ENCODE measurements at regions not wholly inside any gene's neighbourhood (a gene's known extent, or its start where the extent isn't known, plus 50 kb on each side); places are given as distances from the start of the nearest gene placed in this dataset.

GRCh38 chr13:111956261-111957151 is 110.4 kb upstream of the SOX1 start:
- POLR2A ChIA-PET (ENCODE audit: partially characterized antibody) = no interaction called here

More at GRCh38 chr13:111956261-111957151, 110.4 kb upstream of the SOX1 start:
- H4K91ac ChIP-seq (replicated peaks; ENCODE audit: insufficient read length, low read length) = no peak overlapping the region
- no peak overlapping the region for H3K23ac ChIP-seq (ENCODE audit: insufficient read length)
- TF ChIP-seq MAX (IDR thresholded peaks at IDR 0.05) (peak; percentile 16; the same call in 1 of the 2 replicates), KDM1A (IDR thresholded peaks at IDR 0.05; ENCODE audit: borderline replicate concordance, low read length) (no peak), SIRT6 (IDR thresholded peaks at IDR 0.05; ENCODE audit: low read length) (no peak), CEBPB (IDR thresholded peaks at IDR 0.05; ENCODE audit: low read depth, low read length) (no peak), JUND (IDR thresholded peaks at IDR 0.05; ENCODE audit: low read length) (no peak), E2F6 (IDR thresholded peaks at IDR 0.05) (peak; percentile 82), NANOG (IDR thresholded peaks at IDR 0.05; ENCODE audit: insufficient read depth, low read depth, low read length, poor library complexity, severe bottlenecking) (no peak), BACH1 (IDR thresholded peaks at IDR 0.05; ENCODE audit: low read length) (no peak), SP2 (IDR thresholded peaks at IDR 0.05; ENCODE audit: low read length) (no peak)
- no peaks in the 10 kb centered on the region for H3K27me3 ChIP-seq (replicated peaks in 1 of 4; ENCODE audit: control insufficient read depth in 3 of 4, extremely low read depth in 1 of 4, insufficient read depth in 3 of 4, low read length in 3 of 4)
- no peak overlapping the region for H3K4me2 ChIP-seq (ENCODE audit: insufficient read depth in 1 of 2, low read depth in 2 of 2, low read length in 2 of 2)
- peak in 1 of 2 experiments; percentile 38 for DNase-seq (ENCODE audit: low read depth in 1 of 2, low spot score in 2 of 2)
- no peak overlapping the region for H4K5ac ChIP-seq (ENCODE audit: insufficient read length, low read depth, low read length)
- no peaks in the 10 kb centered on the region for H3K36me3 ChIP-seq (ENCODE audit: control insufficient read depth in 2 of 4, insufficient read depth in 4 of 4, low read length in 3 of 4)
- no peak overlapping the region for H2BK20ac ChIP-seq (ENCODE audit: low read length)
- no peak overlapping the region for H2BK120ac ChIP-seq (replicated peaks; ENCODE audit: low read depth, low read length)
- no peaks in the 10 kb centered on the region; a peak in 2 of 7 replicates for H3K4me1 ChIP-seq (replicated peaks in 1 of 4; ENCODE audit: control insufficient read depth in 3 of 4, insufficient read depth in 4 of 4, low read length in 3 of 4)
- peaks cover 11% of the 10 kb centered on the region; the same call in 1 of the 2 replicates for H3K23me2 ChIP-seq (ENCODE audit: low read depth, low read length)
- no peak overlapping the region for H2AFZ ChIP-seq (ENCODE audit: low read length)
- no peaks in the 10 kb centered on the region for H4K20me1 ChIP-seq (replicated peaks in 1 of 2; ENCODE audit: control insufficient read depth in 1 of 2, insufficient read depth in 2 of 2, low read length in 2 of 2)
- no peak overlapping the region for H3K56ac ChIP-seq (replicated peaks; ENCODE audit: insufficient read length, low read depth, low read length)
- no peak overlapping the region for H3K27ac ChIP-seq (ENCODE audit: low read depth, low read length)
- no peak overlapping the region for H3K4ac ChIP-seq (replicated peaks; ENCODE audit: insufficient read length, low read depth, low read length)
- no peak overlapping the region for H3K4me3 ChIP-seq (ENCODE audit: extremely low read depth in 1 of 4, insufficient read depth in 2 of 4, low read depth in 3 of 4, low read length in 4 of 4)
- no peaks in the 10 kb centered on the region for H3K9me3 ChIP-seq (ENCODE audit: insufficient read depth in 2 of 2, low read depth in 1 of 2, low read length in 1 of 2)
- no peak overlapping the region for H3K9ac ChIP-seq (replicated peaks in 1 of 4; ENCODE audit: extremely low read depth in 1 of 4, low read depth in 3 of 4, low read length in 3 of 4)
- no peaks in the 10 kb centered on the region for H3K79me1 ChIP-seq (ENCODE audit: low read depth, low read length)
- no peak overlapping the region; the same call in 1 of the 2 replicates for H2BK15ac ChIP-seq (ENCODE audit: low read length)
- no peak for FAIRE-seq
- no peak overlapping the region for H3K14ac ChIP-seq (ENCODE audit: insufficient read length)
- no peaks in the 10 kb centered on the region for H3K79me2 ChIP-seq (ENCODE audit: control insufficient read depth in 1 of 2, insufficient read depth in 2 of 2, low read length in 2 of 2)
- H3K18ac ChIP-seq (ENCODE audit: extremely low read depth, low read length) = peak overlapping the region; percentile 15; the same call in 1 of the 2 replicates
- H2AK5ac ChIP-seq (ENCODE audit: low read depth, low read length) = no peak overlapping the region
- H2BK12ac ChIP-seq (ENCODE audit: low read depth, low read length) = no peak overlapping the region
- H2BK5ac ChIP-seq (ENCODE audit: low read depth, low read length) = peak overlapping the region; percentile 27; the same call in 1 of the 2 replicates
- 91% methylated on average over 50 of the region's 59 CpGs; no CpG with 5 or more reads in 1 of the 2 experiments for WGBS, 2 experiments (ENCODE audit: extremely low coverage in 1 of 2, insufficient coverage in 1 of 2, insufficient read length in 1 of 2, insufficient replicate concordance in 2 of 2, low coverage in 1 of 2, low lambda C conversion rate in 2 of 2, missing lambda C conversion rate in 1 of 2)
- H4K8ac ChIP-seq (ENCODE audit: extremely low read depth, insufficient read depth, low read length) = no peak overlapping the region
- CTCF ChIA-PET (ENCODE audit: partially characterized antibody) = no interaction called here
